Right lobe of liver (tissue), 4 donors: ENCODE measurements at regions not wholly inside any gene's neighbourhood (a gene's known extent, or its start where the extent isn't known, plus 50 kb on each side); places are given as distances from the start of the nearest gene placed in this dataset.

Experiments
- CTCF ChIP-seq, 4 donors: fragments of 200-600 bp in 3 of 4; fragments of 450-650 bp in 1 of 4; IDR thresholded peaks; one replicate each; pipeline versions ENCODE4 v1.5.1 to v1.8.0; 2016 to 2022; ENCODE audit warnings: antibody characterized with exemption in 4 of 4, mild to moderate bottlenecking in 2 of 4
- POLR2A ChIP-seq: fragments of 450-650 bp; IDR thresholded peaks from one replicate; pipeline ENCODE4 v1.6.1; 2017; ENCODE audit warnings: antibody characterized with exemption, mild to moderate bottlenecking
- donor health status: DM: no; HTN: no; CAD: no.
- donor health status: DM: no; HTN: no; CAD: no.
- donor health status: DM: no; HTN: yes; CAD: no.

DNA sequence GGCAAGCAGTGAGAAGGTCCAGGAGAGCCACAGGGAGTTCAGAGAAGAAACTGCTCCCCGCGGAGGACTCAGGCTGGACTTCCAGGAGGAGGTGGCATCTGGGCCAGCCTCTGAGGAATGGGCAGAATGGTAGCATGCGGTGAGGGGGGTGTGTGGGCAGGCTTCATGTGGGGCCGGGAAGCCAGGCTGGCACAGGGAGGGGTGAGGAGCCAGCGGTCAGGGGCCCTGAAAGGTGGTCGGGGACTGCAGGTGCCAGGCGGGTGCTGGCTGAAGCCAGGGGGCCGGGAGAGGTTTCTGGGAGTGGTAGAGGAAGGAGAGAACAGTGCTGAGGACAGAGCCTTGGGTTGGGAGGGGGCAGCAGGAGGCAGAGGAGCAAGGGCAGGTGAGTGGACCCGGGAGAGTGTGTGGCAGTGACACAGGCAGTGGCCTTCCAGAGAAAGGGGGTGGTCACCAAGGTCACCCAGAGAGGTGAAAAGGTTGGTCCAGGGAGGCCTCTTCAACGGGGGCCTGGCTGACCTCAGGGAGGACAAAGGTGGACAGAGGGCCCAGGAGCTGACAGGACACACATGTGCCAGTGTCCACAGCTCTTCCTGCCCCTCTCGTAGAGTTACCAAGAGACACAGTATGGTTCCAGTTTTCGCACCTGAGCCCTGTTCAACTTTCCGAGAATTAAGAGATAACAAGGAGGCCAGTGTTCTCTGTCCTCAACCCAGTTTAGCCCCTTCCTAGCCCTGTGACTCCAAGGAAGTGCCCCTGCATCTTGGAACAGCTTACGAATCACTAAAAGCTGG is 101.2 kb upstream of the ASB18 start:
- TF ChIP-seq CTCF (IDR thresholded peaks at IDR 0.05) = no peak
- TF ChIP-seq POLR2A = no peak
